ENCODE measurements at regions not wholly inside any gene's neighbourhood (a gene's known extent, or its start where the extent isn't known, plus 50 kb on each side); places are given as distances from the start of the nearest gene placed in this dataset.
A peak's percentile ranks its signal among the peaks of the same experiment; 100 is the strongest.

DNA sequence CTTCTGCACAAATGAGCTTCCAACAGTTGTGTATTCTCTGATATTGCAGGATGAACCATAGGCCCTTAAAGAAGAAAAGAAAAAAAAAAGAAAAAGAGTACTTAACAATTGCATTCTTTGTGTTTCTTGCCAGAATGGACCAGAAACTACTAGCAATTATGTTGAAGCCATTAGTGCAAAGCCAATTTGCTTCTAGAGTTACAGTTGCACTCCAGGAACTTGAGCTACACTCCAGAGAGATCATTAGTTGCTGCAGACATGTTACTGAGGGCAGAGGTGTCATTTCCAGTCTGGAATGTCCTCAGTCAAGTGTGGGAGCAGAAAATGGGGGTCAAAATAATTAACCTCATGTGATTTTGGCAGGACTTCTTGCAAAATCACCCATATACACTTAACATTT is 85.6 kb upstream of the CCL2 start:
- no peaks in the 10 kb centered on the region; the same call in 1 of the 2 replicates for H3K4me1 Mint-ChIP-seq (ENCODE audit: low read depth)
- peaks cover 8% of the 10 kb centered on the region for H3K27me3 Mint-ChIP-seq (ENCODE audit: insufficient read depth)
- H3K9me3 Mint-ChIP-seq: no peaks in the 10 kb centered on the region
- no peak for TF ChIP-seq CTCF (IDR thresholded peaks at IDR 0.05)
- H3K27ac Mint-ChIP-seq: no peak overlapping the region
- DNase-seq: no peak
- H3K4me3 Mint-ChIP-seq: no peak overlapping the region
- no peaks in the 10 kb centered on the region for H3K36me3 Mint-ChIP-seq (ENCODE audit: low read depth)

GRCh38 chr17:34171245-34171818 is 83.8 kb upstream of the CCL2 start:
- Mint-ChIP-seq H3K4me1 (ENCODE audit: low read depth) (peaks cover under 1% of the 10 kb centered on the region; the same call in 1 of the 2 replicates), H3K27me3 (ENCODE audit: insufficient read depth) (peaks cover 8% of the 10 kb centered on the region), H3K9me3 (no peaks in the 10 kb centered on the region), H3K4me3 (no peak overlapping the region), H3K36me3 (ENCODE audit: low read depth) (no peaks in the 10 kb centered on the region), H3K27ac (no peak overlapping the region)
- peak; percentile 94 for TF ChIP-seq CTCF (IDR thresholded peaks at IDR 0.05)
- peak; percentile 57 for DNase-seq

DNA sequence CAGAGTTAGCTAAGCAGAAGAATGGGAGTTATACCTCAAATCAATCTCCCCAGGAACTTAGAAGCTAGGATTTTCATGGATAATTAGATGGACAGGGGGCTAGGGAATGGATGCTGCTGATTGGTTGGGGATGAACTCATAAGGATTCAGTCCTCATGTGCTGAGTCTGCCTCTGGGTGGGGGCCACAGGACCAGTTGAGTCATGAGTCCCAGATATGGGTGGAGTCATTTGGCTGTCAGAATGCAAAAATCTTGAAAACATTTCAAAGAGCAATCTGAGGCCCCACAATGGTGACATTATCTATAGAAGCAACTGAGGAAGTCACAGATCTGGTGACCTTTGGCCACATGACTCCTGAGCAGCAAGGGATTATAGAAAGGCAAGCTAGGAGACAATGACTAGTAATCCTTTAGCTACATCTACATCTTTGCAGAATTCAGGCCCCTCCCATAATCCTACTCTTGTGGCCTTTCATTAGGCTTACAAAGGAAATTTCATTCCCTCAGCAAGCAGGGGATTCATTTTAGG is 82.6 kb upstream of the CCL2 start:
- H3K27me3 Mint-ChIP-seq (ENCODE audit: insufficient read depth): peaks cover 3% of the 10 kb centered on the region; the same call in 1 of the 2 replicates
- H3K27ac Mint-ChIP-seq: no peak overlapping the region
- H3K4me1 Mint-ChIP-seq (ENCODE audit: low read depth): peaks cover 12% of the 10 kb centered on the region
- no peak for TF ChIP-seq CTCF (IDR thresholded peaks at IDR 0.05)
- H3K4me3 Mint-ChIP-seq: no peak overlapping the region
- H3K36me3 Mint-ChIP-seq (ENCODE audit: low read depth): no peaks in the 10 kb centered on the region
- no peak for DNase-seq
- no peaks in the 10 kb centered on the region for H3K9me3 Mint-ChIP-seq

DNA sequence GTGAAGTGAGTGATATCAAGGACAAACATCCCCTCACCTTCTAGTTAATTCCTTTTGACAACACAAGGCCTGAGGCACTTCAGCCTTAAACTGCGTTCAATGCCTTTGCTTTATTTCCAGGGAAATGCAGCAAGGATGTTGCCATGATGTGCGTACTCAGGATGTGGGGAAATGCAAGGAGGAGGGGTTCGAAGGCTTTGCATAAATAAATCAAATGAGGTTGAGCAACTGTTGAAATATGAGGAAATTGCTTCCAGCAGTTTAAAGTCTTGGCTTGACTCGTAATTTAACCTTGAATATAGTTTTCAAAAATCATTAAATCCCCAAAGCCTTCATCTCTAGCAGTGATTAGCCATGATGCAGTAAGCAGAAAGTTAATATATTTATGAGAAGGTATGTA is 81.8 kb upstream of the CCL2 start:
- peak; percentile 33 for DNase-seq
- no peak overlapping the region for H3K4me3 Mint-ChIP-seq
- TF ChIP-seq CTCF (IDR thresholded peaks at IDR 0.05): no peak
- no peaks in the 10 kb centered on the region for H3K36me3 Mint-ChIP-seq (ENCODE audit: low read depth)
- H3K27me3 Mint-ChIP-seq (ENCODE audit: insufficient read depth): peaks cover 2% of the 10 kb centered on the region; the same call in 1 of the 2 replicates
- H3K9me3 Mint-ChIP-seq: no peaks in the 10 kb centered on the region
- no peak overlapping the region for H3K27ac Mint-ChIP-seq
- peaks cover 20% of the 10 kb centered on the region for H3K4me1 Mint-ChIP-seq (ENCODE audit: low read depth)

DNA sequence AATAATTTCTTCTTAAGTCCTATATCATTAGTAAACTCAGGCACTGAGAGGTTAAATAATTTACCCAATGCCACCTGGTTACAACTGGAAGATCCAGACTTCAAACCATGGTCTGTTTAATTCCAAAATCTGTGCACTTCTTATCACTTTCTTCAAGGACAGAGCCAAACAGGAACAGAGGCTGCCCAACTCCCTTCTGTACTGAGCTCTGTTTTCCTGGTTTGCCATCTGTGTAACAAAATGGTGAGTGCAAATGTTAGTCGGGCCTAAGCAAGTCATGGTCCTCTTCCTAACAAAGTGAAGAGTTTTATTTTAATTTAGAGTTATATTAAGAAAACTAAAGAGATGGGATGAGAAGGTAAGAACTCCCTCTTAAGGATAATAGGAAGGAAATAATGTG is 80.6 kb upstream of the CCL2 start:
- H3K27ac Mint-ChIP-seq: no peak overlapping the region
- no peak for TF ChIP-seq CTCF (IDR thresholded peaks at IDR 0.05)
- H3K4me3 Mint-ChIP-seq: no peak overlapping the region
- peaks cover 23% of the 10 kb centered on the region for H3K4me1 Mint-ChIP-seq (ENCODE audit: low read depth)
- peaks cover 2% of the 10 kb centered on the region; the same call in 1 of the 2 replicates for H3K27me3 Mint-ChIP-seq (ENCODE audit: insufficient read depth)
- no peaks in the 10 kb centered on the region for H3K9me3 Mint-ChIP-seq
- DNase-seq: no peak
- H3K36me3 Mint-ChIP-seq (ENCODE audit: low read depth): no peaks in the 10 kb centered on the region
